ENCODE measurements at regions not wholly inside any gene's neighbourhood (a gene's known extent, or its start where the extent isn't known, plus 50 kb on each side); places are given as distances from the start of the nearest gene placed in this dataset.

GRCh38 chr17:13671771-13672170 is 70.0 kb upstream of the HS3ST3A1 start:
- TF ChIP-seq, protein P1, sequence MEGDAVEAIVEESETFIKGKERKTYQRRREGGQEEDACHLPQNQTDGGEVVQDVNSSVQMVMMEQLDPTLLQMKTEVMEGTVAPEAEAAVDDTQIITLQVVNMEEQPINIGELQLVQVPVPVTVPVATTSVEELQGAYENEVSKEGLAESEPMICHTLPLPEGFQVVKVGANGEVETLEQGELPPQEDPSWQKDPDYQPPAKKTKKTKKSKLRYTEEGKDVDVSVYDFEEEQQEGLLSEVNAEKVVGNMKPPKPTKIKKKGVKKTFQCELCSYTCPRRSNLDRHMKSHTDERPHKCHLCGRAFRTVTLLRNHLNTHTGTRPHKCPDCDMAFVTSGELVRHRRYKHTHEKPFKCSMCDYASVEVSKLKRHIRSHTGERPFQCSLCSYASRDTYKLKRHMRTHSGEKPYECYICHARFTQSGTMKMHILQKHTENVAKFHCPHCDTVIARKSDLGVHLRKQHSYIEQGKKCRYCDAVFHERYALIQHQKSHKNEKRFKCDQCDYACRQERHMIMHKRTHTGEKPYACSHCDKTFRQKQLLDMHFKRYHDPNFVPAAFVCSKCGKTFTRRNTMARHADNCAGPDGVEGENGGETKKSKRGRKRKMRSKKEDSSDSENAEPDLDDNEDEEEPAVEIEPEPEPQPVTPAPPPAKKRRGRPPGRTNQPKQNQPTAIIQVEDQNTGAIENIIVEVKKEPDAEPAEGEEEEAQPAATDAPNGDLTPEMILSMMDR (IDR thresholded peaks at IDR 0.05): no peak
- TF ChIP-seq POLR2A (IDR thresholded peaks at IDR 0.05): no peak
